ENCODE measurements at regions not wholly inside any gene's neighbourhood (a gene's known extent, or its start where the extent isn't known, plus 50 kb on each side); places are given as distances from the start of the nearest gene placed in this dataset.

DNA sequence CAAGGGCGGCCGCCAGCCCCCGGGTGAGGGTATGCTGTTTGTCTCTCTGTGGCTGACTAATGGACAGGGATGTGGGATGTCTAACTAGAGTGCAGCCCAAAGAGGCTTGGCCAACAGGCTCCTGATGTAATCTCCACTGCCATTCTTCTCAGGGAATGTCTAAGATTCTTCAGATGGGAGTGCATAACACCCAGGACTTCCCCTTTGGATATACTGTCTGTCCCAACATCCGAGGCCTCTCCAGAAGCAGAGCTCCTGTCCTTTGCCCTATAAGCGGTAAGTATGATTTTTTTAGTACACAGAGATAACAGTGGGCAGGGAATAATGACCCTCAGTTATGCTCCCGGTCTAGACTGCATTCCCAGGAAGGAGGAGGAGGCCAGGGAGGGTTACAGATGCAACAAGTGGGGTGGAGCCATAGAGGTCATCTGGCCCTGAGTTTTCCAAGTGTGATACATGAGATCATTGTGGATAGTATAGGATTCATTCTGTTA, 62.5 kb upstream of the SLCO2A1 start:
- TF ChIP-seq POLR2A (IDR thresholded peaks at IDR 0.05) (no peak), POLR2AphosphoS5 (IDR thresholded peaks at IDR 0.05) (no peak)
- TF ChIP-seq, protein P1, sequence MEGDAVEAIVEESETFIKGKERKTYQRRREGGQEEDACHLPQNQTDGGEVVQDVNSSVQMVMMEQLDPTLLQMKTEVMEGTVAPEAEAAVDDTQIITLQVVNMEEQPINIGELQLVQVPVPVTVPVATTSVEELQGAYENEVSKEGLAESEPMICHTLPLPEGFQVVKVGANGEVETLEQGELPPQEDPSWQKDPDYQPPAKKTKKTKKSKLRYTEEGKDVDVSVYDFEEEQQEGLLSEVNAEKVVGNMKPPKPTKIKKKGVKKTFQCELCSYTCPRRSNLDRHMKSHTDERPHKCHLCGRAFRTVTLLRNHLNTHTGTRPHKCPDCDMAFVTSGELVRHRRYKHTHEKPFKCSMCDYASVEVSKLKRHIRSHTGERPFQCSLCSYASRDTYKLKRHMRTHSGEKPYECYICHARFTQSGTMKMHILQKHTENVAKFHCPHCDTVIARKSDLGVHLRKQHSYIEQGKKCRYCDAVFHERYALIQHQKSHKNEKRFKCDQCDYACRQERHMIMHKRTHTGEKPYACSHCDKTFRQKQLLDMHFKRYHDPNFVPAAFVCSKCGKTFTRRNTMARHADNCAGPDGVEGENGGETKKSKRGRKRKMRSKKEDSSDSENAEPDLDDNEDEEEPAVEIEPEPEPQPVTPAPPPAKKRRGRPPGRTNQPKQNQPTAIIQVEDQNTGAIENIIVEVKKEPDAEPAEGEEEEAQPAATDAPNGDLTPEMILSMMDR (IDR thresholded peaks at IDR 0.05): no peak

All from breast epithelium (tissue), 3 donors.